GM19372 (cell line): ENCODE measurements at regions not wholly inside any gene's neighbourhood (a gene's known extent, or its start where the extent isn't known, plus 50 kb on each side); places are given as distances from the start of the nearest gene placed in this dataset.
"Not testable (repeated sequence)": the region's sequence is repeated elsewhere in the genome, so short reads cannot be mapped to it uniquely, and the experiment has no call there.

ENCODE experiments used
- ATAC-seq: cut with Tn5 transposase; IDR thresholded peaks from one replicate; pipeline ENCODE4 v1.9.1; 2021; ENCODE audit warnings: mild to moderate bottlenecking, low read depth, moderate library complexity; ENCODE audit not compliant: unreplicated experiment

DNA sequence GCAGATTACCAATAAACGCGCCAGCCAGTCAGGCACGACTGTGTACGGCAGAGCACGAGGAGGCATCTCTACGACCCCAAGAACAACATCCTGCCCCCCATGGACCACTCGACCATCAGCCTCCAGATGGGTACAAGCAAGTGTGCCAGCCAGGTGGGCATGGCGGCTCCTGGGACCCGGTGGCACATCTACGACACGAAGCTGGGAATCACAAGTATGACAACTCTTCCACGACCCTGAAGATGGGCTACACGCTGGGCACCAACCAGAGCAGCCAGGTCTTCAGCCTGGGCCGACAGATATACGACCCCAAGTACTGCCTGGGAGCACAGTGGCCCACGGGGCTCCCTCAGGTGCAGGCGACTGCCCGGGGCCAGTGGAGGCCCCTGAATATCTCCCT lies 217.6 kb downstream of the POTED start:
- no peak for ATAC-seq

DNA sequence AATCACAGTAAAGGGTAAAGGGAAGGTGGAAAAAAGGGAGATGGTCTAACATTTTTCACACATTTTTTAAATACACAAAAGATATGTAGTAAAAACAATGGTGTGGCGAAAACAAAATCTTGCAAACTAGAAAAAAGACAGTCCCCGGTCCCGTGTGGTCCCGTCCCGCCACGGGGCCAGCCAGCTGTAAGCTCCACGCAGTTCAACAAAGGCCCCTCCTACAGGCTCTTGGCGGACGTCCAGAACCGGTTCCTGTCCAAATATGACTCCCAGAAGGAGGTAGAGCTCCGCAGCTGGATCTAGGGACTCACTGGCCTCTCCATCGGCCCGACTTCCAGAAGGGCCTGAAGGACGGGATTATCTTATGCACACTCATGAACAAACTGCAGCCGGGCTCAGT lies 216.9 kb downstream of the POTED start:
- not testable (repeated sequence) for ATAC-seq

DNA sequence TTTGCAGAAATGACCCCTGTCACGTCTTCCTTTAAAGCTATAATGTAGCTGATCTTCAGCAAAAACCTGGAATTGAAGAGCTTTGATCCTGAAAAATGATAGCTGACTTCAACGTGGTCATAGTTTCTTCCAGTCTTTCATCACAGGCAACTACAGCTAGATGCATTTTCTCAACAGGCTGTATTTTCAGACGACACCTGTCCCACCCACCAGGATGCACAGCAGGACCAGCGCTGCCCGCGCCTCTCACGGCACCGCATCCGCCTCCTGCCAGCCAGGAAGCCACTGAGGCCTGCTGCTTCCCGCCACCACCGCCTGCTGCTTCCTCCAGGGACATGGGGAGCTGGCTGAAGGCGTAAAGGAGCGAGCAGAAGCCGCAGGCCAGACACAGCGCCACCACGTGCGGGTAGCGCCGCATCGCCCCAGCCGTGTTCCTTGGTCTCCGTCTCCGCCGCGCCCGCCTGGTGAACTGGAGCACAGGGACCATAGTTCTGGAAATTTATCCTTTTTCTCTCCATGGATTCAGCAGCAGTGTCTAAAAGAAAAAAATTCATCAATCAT lies 215.7 kb downstream of the POTED start:
- not testable (repeated sequence) for ATAC-seq

DNA sequence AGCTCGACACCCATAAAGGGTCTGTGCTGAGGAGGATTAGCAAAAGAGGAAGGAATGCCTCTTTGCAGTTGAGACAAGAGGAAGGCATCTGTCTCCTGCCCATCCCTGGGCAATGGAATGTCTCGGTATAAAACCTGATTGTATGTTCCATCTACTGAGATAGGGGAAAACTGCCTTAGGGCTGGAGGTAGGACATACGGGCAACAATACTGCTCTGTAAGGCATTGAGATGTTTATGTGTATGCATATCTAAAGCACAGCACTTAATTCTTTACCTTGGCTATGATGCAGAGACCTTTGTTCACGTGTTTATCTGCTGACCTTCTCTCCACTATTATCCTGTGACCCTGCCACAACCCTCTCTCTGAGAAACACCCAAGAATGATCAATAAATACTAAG lies 210.7 kb downstream of the POTED start:
- not testable (repeated sequence) for ATAC-seq

DNA sequence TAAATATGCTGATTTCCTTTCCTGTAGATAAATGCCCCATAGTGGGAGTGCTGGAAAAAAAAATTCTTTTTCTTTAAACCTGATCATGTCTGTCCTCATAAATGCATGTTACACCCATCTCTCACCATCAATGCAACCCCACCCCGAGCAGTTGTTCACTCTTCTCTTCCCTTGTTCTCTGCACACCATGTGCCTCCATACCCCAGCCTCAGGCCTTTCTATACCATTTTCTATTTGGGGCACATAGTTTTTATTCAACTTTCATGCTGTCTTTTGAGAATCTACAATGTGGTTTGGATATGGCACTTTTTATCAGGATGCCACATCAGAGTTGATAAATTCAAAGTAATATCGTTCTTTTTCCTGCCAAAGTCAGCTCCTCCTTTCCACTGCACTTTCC lies 202.6 kb downstream of the POTED start:
- ATAC-seq, result not testable (repeated sequence)

DNA sequence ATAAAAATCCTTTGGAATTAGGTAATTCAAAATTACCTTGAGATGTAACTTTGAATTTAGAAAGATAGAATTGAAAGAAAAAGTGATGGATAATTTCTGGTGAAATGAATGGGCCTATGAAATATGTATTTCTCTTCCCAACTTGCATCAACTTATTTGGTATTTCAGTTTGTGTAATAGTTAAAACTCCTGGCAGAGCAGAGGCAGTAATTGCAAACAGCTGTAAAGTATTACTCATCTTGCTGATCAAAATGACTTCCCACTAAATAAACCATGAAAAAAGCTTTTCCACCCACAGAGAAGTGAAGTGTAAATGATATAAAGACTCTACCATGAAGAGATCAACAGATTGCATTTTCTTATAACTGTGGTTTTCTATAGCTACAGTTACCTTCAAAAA lies 201.0 kb downstream of the POTED start:
- not testable (repeated sequence) for ATAC-seq

DNA sequence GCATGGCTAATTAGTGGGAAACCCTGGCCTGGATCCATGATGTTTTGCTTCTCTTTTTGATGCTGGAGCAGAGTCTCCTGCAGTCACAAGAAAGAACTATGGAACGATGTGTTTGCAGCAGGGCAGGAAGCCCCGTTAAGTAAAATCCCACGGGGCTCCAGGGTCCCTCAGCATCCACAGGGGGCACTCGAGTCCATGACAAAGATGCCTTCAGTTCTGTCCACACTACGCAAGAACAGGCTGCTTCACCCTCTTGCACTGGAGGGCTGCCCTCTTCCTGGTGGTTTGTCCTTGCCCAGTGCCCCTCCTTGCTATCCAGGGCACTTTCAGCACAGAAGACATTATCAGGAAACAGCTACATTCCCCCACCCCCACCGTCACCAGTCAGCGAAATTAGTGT lies 196.9 kb downstream of the POTED start:
- ATAC-seq, result not testable (repeated sequence)

DNA sequence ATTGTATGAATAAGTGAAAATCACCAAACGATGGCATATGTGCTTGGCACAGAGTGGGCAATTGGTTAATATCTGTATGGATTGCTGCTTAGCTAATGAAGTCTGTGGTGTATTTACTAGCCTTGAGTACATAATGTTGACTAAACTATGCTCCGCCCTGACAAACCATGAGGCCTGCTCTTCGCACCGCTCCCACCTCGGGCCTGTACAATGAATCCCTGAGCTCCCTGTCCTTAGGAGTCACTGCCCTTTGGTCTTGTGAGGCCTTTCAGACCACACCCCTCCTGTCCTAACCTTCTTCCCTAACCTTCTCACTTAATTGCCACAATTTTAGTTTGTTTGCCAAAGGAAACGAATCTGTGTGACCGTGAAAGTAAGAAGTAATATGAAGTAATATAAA lies 193.2 kb downstream of the POTED start:
- ATAC-seq, result not testable (repeated sequence)
